Astrocyte (in vitro differentiated cells and primary cell): ENCODE measurements at regions not wholly inside any gene's neighbourhood (a gene's known extent, or its start where the extent isn't known, plus 50 kb on each side); places are given as distances from the start of the nearest gene placed in this dataset.

Source experiments
- CTCF ChIP-seq: IDR thresholded peaks from 2 replicates; pipeline ENCODE4 v1.5.1; 2011; ENCODE audit warnings: low read depth, mild to moderate bottlenecking, inconsistent platforms, low read length, moderate library complexity; ENCODE audit not compliant: insufficient read depth
- EZH2 ChIP-seq: IDR thresholded peaks from 2 replicates; pipeline ENCODE4 v1.6.1; 2012; ENCODE audit warnings: mild to moderate bottlenecking, low read length, inconsistent platforms; ENCODE audit not compliant: insufficient read depth

GRCh38 chr5:158223054-158223600, 364.2 kb upstream of the CLINT1 start:
- no peak for TF ChIP-seq CTCF
- TF ChIP-seq EZH2: no peak
